NCI-H2107 treated with DMSO at 0.1 percent for 48 hours (cell line): ENCODE measurements at regions not wholly inside any gene's neighbourhood (a gene's known extent, or its start where the extent isn't known, plus 50 kb on each side); places are given as distances from the start of the nearest gene placed in this dataset.
"Not testable (repeated sequence)": the region's sequence is repeated elsewhere in the genome, so short reads cannot be mapped to it uniquely, and the experiment has no call there.

Source experiments
- DNase-seq: peaks from one replicate; lab custom pipeline; 2025; ENCODE audit not compliant: unreplicated experiment; lab: John Stamatoyannopoulos, UW

DNA sequence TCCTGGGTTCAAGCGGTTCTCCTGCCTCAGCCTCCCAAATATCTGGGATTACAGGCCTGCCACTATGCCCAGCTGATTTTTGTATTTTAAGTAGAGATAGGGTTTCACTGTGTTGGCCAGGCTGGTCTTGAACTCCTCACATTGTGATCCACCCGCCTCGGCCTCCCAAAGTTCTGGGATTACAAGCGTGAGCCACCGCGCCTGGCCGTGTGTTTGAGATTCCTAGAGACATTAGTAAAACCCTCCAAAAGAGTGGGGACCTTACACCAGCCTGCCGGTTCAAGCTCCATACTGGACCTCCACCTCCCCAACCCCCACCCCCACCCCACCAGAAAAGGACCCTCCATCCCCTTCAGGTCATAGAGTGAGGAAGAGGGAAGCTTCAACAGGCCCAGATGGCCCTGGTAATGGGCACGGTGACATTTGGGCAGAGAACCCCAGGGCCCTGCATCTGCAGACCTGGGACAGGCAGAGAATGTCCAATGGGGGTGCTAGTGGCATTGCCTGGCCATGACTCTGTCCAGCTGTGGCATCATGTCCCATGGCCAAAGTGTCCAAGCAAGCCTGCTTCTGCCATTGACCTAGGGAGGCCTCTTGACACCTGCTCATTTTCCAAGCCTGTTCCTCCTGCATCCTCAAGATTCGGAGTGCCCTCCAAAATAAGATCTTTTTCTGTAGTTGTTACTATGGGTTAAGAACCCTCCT lies 108.9 kb upstream of the KLF13 start:
- no peak for DNase-seq

DNA sequence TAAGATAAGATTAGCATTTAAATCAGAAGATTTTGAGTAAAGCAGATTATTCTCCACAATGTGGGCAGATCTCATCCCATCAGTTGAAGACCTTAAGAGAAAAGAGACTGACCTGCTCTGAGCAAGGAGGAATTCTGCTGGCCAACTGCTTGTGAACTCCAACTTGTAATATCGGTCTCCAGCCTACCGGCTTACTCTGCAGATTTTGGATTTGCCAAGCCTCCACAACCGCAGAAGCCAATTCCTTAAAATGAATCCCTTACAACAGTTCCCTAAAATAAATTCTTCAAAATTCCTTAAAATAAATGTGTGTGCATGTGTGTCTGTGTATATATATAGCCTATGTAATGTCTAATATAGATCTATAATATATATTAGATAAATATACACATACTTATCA lies 107.4 kb upstream of the KLF13 start:
- DNase-seq: no peak

DNA sequence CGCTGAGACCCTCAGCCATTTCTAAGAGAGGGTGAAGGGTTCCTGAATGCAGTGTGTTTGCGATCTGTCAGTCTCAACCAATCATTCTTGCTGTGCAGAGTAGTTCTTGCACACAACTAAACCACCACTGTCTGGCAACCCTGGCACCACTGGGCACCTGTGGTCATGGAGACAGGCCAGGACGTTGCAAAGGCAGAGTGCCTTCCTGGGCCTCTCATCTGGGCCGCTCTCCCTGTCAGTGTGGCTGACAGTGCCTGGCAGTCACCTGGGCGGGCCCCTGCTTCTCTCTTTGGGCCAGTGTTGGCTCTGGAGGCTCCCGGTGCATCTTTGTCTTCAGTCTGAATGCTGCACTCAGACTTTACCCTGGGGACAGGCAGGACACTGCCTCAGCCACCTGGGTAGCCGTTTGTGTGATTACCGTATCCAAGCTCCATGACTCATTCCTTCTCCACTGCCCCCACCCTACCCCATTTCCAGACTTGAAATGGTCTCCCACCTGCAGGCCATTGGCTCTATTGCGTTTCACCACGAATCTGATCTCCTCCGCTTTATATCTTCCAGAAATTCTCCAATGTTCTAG lies 104.6 kb upstream of the KLF13 start:
- DNase-seq: peak; percentile 12

DNA sequence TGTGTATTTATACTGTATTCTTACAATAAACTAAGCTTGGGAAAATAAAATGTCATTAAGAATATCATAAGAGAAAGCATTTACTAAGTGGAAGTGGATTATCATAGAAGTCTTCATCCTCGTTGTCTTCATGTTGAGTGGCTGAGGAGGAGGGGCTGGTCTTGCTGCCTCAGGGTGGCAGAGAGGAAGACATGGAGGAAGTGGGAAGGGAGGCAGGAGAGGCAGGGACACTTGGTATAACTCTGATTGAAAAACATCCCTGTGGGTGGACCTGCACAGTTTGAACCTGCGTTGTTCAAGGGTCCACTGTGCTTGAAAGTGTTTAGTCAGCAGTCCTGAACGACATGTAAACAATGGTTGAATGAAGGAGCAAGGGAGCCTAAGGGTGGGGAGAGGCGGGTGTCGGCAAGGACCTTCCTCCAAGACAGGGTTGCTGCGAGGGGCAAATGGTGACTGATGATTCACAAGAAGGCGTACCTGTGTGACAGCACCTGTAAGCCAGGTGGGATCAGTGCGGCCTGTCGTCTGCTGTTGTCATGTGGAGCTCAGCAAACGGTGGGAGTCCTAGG lies 103.8 kb upstream of the KLF13 start:
- no peak for DNase-seq

DNA sequence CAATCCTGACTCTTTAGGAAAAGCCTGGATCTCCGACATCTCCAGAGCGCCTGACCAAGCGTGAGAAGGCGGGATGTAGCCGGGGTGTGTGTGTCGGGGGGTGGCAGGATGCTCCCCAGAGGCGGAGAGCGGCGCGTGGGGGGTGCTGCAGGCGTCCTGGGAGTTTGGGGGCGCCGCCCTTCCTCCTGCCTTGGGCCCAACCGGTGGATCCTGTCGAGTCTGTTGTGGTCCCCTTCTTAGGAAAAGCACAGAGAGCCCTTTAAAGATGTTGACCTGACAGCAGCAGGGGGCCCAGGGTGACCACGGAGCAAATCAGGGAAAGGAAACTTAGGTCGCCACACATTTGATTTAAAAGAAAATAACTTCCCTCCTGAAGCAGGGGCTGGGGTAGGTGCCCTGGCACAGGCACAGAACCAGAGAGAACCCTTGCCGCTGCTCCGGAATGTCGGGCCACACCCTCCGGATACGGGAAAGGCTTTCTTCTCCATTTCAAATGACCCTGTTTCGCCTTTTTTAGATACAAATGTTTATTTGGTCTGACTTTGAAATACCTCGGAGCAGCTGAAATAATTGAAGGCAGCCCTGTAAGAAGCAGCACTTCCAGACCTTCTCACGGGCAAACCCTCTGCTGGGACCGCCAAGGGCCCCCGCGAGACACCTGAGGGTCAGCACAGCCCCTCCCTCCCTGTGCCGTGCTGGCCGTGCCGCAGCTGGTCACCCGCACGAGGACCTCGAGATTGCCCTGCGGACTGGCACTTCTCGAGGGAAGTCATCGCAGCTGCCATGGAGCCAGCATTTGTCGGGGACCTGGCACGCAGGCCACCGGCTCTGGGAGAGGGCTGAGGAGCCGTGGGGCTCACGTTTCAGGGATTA lies 102.9 kb upstream of the KLF13 start:
- no peak for DNase-seq

DNA sequence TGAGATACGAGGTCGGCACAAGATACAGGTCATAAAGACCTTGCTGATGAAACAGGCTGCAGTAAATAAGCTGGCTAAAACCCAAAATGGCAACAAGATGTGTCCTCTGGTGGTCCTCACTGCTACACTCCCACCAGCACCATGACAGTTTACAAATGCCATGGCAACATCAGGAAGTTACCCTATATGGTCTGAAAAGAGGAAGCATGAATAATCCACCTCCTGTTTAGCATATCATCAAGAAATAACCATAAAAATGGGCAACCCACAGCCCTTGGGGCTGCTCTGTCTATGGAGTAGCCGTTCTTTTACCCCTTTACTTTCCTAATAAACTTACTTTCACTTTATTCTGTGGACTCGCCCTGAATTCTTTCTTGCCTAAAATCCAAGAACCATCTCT lies 102.0 kb upstream of the KLF13 start:
- not testable (repeated sequence) for DNase-seq

DNA sequence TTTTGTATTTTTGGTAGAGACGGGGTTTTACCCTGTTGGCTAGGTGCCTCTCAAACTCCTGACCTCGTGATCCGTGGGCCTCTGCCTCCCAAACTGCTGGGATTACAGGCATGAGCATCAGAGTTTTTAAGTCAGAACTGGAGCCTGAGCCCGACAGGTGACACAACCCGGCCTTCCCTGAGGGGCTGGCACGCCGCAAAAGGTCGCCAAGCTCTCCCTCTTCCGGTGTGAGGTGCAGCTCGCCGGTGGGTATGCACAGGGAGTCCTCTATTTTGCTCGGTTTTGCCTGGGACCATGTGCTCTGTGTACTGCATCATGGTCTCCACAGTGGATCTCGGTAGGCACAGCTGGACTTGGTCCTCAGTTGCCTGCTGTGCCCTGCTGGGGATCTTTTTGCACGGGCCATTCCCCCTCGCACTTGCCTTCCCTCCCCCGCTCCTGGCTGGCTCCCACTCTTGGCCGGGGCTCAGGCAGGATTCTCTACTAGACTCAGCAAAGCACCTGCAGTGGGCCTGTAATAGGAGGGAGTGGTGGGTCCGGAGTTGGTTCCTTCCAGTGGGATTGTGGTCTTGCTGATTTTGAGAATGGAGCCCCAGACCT lies 101.2 kb upstream of the KLF13 start:
- DNase-seq: no peak

DNA sequence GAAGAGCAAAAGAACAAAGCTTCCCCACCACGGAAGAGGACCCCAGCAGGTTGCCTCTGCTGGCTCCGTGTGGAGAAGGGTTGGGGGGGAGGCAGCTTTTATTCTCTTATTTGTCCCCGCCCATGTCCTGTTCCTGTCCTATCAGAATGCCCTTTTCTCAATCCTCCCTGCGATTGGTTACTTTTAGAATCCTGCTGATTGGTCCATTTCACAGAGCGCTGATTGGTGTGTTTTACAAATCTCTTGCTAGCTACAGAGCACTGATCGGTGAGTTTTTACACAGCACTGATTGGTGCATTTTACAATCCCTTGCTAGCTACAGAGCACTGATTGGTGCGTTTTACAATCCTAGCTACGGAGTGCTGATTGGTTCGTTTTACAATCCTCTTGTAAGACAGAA lies 100.6 kb upstream of the KLF13 start:
- no peak for DNase-seq

DNA sequence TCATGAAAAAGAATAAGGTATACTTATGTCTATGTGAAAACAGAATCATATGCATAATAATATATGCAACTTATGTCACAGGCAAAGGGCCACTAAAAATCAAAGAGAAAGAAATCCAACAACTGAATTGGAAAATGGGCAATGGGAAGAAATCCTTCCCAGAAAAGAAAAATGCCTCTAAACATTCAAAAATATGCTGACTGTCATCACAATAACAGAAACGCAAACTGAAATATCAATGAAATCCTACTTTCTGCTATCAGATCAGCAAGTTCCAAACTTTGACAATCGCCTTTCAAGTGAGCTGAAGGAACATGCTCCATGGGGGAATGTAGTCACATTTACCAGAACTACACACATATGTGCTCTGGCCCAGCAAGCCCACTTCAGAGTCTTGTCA lies 99.4 kb upstream of the KLF13 start:
- no peak for DNase-seq

DNA sequence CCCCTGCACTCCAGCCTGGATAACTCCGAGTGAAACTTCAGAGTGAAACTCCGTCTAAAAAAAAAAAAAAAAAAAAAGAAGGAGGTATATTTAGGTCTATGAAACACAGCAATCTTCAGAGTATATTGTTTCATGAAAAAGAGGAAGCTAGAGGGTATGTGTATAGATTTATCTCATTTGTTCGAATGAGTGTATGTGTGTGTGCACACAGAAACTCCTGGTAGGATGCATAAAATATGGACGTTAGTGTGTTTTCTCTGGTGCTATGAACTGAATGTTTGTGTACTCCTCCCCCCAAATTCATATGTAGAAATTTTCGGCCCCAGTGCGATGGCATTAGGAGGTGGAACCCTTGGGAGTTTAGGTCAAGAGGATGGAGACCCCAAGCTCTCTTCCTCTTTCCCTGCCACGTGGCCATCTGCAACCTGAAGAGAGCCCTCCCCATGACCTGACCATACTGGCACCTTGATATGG lies 98.6 kb upstream of the KLF13 start:
- DNase-seq: no peak

DNA sequence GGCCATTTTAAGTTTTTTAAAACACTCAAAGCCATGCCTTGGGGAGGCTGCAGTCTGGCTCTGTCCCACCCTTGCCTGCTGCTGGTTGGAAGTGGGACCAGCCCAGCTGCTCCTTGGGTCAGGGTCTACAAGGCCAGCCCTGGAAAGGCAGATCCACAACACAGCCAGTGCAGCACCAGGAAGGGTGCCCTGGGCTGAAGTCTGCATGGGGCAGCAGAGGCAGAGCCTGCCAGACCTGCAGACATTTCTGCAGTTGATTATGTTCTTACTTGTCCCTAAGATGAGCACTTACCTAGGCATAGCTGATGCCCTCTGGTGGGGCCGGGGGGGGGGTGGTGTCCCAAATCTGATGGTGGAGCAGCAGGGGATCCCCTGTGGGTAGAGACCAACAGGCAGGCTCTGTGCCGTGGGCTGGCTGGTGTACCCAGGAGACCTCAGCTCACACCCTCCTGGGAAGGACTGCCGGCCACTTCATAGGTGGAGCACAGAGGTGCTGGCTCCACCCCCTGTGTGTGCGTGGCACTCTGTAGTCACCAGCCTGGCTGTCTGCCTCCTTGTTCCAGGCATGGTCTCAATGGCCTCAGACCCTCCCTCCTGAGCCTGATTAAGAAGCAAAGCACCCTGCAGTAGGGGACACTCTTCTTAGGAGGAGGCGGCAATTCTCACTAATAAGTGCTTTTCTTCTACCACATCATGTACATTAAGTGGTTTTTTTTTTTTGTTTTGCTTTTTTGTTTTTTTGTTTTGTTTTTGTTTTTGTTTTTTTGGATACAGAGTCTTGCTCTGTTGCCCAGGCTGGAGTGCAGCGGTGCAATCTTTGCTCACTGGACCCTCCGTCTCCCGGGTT lies 97.4 kb upstream of the KLF13 start:
- DNase-seq: peak; percentile 18

DNA sequence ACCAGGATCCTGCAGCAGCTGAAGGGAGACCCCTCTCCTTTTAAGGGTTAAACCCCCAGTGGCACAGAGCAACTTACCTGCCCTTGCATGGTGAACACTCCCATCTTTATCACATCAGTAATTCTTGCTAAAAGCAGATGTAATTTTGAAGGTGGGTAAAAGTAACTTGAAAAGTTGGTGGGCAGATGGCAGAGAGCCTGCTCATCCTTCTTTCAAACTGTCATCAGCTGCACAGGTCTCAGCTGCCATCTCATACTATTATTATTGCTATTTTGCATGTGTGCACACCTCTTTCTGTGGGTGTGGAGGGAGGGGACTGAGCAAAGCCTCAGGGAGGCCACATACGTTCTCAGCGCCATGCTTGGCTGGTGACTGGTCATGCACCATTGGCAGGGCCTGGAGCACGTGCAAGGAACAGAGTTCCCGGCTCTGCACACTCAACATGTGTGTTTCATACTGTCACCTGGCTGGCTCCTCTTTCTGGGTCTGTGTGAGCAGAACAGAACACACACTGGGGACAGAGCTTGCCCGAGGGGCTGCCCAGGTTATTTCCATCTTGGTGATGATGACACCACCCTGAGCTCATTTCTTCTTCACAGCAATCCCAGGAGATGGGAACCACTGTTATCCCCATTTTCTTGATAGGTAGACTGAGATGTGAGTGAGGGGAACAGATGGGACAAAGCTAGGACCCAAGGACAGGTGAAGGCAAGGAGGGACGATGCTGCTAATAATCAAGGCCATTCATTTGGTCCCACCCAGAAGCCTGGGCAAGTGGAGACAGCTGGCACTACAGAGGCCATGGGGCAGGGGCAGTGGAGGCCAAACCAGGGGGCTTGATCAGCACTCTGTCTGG lies 95.8 kb upstream of the KLF13 start:
- no peak for DNase-seq

DNA sequence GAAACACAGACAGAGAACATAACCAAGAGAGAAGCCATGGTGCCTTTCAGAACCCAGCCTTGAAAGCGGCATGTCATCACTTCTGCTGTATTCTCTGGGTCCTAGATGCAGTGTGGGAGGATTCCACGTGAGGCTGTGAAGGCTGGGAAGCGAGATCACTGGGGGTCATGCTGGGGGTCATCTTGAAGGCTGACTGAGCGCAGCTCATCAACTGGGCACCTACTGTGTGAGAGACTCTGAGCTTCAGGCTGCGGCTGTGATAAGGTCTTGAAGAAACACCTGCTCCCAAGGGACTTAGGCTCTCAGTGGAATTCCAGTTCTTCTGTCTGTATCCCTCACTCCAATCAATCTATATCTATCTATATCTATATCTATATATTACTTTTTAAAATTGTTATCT lies 91.8 kb upstream of the KLF13 start:
- no peak for DNase-seq

DNA sequence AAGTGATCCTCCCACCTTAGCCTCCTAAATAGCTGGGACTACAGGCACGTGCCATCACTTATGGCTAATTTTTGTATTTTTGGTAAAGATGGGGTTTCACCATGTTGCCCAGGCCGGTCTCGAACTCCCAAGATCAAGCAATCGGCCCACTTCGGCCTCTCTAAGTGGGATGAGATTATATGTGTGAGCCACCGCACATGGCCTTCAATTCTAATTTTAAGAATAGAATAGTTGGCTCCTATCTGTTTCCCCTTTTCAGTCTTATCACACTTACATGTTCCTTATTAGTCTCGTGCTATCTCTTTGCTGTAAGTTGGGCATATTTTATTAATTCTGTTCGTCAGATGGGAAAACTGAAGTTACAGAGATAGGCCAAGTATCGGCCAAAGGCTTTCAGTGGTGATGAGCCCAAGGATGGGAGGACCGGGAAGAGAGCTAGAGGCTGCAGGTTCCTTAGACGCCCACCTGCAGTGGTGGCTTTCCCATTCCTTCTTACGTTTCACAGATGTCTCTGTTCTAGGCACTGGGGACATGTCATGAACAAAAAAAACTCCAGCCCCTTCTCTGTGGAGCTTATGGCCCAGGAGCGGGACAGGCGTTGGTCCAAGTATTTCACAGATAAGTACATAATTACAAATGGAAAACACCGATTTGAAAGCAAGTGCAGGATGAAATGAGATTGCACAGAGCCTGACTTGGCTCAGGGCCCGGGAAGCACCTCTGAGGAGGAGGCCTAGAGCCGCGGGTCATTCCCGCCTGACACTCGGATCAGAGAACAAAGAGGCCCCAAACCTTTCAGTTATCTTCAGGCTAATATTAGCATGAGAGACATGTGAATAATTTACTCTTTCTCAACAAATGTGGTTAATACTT lies 91.1 kb upstream of the KLF13 start:
- peak; percentile 19 for DNase-seq

DNA sequence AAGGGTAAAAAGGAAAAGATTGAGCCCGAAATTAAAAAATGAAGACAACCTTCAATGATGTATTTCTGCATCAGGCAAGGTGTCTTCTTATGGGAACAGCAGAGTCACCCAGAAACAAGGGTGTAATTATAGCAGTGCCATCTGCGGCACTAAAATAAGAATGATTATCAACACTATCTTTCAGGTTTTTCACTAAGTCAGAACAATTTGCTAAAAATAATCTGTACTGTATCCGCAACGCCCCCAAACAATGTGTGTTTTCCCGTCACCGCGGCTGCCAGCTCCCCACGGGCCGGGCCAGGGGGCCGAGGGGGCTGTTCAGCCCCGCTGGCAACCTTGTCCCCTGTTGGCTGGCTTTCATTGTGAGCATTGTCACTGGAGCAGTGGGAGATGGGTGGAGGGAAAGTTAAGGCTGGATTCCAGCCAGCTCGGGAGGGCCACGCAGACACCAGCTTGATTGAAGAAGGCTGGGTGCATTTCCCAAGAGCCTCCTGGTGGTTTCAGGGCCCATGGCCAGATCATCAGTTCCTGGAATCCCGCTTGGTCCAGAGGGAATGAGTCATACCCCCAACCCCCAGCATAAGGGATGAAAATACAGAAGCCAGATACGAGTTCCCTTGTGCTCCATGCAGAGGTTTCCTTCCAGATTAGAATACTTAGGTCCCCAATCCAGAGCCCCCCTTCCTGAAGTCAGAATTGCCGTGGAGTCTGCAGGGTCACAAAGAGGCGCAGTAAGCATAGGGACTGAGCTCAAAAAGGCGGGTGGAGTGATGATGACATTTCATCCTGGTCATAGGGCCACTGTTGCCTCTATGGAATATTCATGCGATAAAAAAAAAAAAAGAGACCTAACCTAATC lies 90.2 kb upstream of the KLF13 start:
- peak; percentile 59 for DNase-seq

DNA sequence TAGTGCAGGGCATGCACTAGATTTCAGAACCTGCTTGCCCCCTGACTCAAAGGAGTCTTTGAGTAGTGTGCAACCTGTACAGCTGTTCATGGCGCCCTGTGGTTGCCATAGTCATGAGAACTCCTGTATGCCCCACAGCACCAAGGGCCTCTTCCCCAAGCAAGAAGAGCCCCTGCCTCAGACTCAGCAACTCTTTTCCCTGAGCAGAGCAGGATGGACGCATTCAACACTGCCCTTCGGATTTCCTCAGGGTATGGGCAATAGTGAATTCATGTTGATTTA lies 89.7 kb upstream of the KLF13 start:
- DNase-seq: no peak

DNA sequence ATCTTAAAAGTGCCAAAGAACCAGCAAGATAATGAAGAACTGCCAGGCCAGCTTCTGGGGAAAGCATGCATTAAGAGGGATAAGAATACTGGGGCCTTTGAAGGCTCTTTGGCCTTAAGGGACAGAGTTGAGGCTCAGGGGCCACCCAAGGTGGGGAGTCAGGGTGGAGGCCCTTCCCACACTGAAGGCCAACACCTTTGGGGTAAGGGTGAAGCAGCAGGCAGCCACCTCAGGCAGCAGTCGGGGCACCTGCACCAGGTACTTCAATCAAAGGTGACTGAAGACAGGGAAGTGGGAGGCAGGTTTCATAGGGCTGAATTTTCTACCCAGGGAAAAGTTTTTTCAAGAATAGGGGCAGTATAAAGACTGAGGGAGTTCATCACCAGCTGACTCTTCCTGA lies 87.7 kb upstream of the KLF13 start:
- DNase-seq: no peak

DNA sequence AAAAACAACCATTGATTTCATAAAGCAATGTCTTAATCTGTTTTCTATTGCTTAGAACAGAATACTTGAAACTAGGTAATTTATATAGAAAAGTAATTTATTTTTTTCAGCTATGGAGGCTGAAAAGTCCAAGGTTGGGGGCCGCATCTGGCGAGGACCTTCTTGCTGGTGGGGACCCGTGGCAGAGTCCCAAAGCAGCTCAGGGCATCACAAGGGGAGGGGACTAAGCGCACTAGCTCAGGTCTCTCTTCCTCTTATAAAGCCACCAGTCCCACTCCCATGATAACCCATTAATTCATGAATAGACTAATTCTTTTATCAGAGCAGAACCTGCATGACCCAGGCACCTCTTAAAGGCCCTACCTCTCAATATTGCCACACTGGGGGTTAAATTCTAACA lies 87.2 kb upstream of the KLF13 start:
- no peak for DNase-seq
